ENCODE measurements at regions not wholly inside any gene's neighbourhood (a gene's known extent, or its start where the extent isn't known, plus 50 kb on each side); places are given as distances from the start of the nearest gene placed in this dataset.

DNA sequence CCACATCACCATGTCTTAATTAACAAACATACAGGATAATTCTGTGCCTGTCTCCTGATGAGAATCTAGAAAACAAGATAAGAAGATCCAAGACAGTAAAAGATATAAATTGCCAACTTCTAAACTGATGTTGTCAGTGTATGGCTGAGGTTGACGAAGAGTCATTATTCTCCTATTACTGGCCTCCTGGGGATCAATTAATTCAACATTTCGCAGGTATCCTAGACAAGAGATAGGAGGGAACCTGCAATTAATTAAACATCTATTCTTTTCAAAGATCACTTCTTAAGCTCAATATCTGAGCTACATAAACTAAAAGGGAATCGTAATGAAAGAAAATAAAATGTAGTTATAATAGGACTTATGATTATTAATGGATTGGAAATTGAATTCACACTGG is 232.0 kb upstream of the GRIA1 start:
- TF ChIP-seq, protein P1, sequence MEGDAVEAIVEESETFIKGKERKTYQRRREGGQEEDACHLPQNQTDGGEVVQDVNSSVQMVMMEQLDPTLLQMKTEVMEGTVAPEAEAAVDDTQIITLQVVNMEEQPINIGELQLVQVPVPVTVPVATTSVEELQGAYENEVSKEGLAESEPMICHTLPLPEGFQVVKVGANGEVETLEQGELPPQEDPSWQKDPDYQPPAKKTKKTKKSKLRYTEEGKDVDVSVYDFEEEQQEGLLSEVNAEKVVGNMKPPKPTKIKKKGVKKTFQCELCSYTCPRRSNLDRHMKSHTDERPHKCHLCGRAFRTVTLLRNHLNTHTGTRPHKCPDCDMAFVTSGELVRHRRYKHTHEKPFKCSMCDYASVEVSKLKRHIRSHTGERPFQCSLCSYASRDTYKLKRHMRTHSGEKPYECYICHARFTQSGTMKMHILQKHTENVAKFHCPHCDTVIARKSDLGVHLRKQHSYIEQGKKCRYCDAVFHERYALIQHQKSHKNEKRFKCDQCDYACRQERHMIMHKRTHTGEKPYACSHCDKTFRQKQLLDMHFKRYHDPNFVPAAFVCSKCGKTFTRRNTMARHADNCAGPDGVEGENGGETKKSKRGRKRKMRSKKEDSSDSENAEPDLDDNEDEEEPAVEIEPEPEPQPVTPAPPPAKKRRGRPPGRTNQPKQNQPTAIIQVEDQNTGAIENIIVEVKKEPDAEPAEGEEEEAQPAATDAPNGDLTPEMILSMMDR (IDR thresholded peaks at IDR 0.05): no peak
- no peak for TF ChIP-seq EZH2 (IDR thresholded peaks at IDR 0.05; ENCODE audit: borderline replicate concordance, insufficient read depth, low read depth, low read length, poor library complexity, severe bottlenecking)
